Ectodermal cell (in vitro differentiated cells): ENCODE measurements at regions not wholly inside any gene's neighbourhood (a gene's known extent, or its start where the extent isn't known, plus 50 kb on each side); places are given as distances from the start of the nearest gene placed in this dataset.

Experiments
- H3K27ac ChIP-seq: 2 replicates; pipeline ENCODE4 v1.7.0; 2013; ENCODE audit warnings: mild to moderate bottlenecking, low read depth, low read length; ENCODE audit not compliant: insufficient read depth, poor library complexity, severe bottlenecking
- H3K27me3 ChIP-seq: 2 replicates; pipeline ENCODE4 v1.7.0; 2013; ENCODE audit warnings: mild to moderate bottlenecking, low read length; ENCODE audit not compliant: insufficient read depth, control insufficient read depth, poor library complexity, severe bottlenecking
- H3K36me3 ChIP-seq: one replicate; pipeline ENCODE4 v1.7.0; 2013; ENCODE audit warnings: low read length; ENCODE audit not compliant: control insufficient read depth, insufficient read depth
- H3K4me1 ChIP-seq: one replicate; pipeline ENCODE4 v1.7.0; 2013; ENCODE audit warnings: low read length; ENCODE audit not compliant: control insufficient read depth, insufficient read depth
- H3K4me3 ChIP-seq: 2 replicates; pipeline ENCODE4 v1.7.0; 2013; ENCODE audit warnings: low read depth, low read length, control low read depth; ENCODE audit not compliant: insufficient read depth
- H3K9me3 ChIP-seq: 2 replicates; pipeline ENCODE4 v1.7.0; 2013; ENCODE audit warnings: mild to moderate bottlenecking, low read length, moderate library complexity; ENCODE audit not compliant: control insufficient read depth
- WGBS, 2 experiments: methylation state at CpG; one replicate each; pipeline ENCODE4 v1.1.7; 2013; ENCODE audit warnings: missing lambda C conversion rate in 2 of 2; 5-methylcytosine and 5-hydroxymethylcytosine counted together

DNA sequence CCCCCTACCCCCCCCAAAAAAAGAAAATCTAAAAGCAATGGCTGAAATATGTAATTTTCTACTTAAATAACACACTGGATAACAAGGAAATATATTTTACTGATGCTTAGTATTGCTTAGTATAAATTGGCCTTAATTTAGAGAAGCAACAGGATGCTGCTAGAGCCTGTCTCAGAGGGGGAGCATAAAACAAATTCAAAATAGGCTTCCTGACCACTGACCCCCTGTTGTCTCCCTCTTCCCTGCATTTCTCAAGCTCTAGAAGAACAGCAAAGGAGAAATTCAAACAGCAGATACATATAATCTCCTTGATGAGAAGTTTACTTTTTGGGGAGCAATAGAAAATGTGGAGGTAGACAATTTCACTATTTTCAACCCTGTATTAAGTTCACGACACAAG, 631.1 kb upstream of the GJE1 start:
- Histone ChIP-seq H3K27me3 (no peaks in the 10 kb centered on the region), H3K4me1 (no peaks in the 10 kb centered on the region), H3K4me3 (no peak overlapping the region), H3K36me3 (no peaks in the 10 kb centered on the region), H3K27ac (no peak overlapping the region), H3K9me3 (no peaks in the 10 kb centered on the region)
- whole genome bisulfite sequencing, 2 experiments = no CpG with 5 or more reads among the region's 1 CpG

DNA sequence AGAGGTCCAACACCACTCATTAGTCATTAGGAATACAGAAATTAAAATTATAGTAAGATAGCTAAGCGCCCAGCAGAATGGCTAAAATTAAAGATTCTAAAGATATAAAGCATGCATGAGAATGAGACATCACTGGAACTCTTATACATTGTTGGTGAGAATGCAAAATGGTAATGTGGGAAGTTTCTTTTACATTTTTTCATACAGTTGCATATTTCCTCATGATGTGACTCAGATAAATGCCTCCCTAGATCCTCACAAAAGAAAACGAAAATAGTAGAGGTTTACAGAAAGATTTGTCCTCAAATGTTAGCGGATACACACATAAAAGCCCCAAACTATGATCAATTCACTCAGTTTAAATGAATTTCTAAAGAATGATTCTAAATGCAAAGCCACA, 633.7 kb upstream of the GJE1 start:
- H3K9me3 ChIP-seq = no peaks in the 10 kb centered on the region
- no peak overlapping the region for H3K4me3 ChIP-seq
- no peak overlapping the region for H3K27ac ChIP-seq
- H3K36me3 ChIP-seq = no peaks in the 10 kb centered on the region
- 86 to 88% methylated on average over 2 of the region's 3 CpGs for WGBS, 2 experiments
- no peaks in the 10 kb centered on the region for H3K27me3 ChIP-seq
- no peaks in the 10 kb centered on the region for H3K4me1 ChIP-seq

DNA sequence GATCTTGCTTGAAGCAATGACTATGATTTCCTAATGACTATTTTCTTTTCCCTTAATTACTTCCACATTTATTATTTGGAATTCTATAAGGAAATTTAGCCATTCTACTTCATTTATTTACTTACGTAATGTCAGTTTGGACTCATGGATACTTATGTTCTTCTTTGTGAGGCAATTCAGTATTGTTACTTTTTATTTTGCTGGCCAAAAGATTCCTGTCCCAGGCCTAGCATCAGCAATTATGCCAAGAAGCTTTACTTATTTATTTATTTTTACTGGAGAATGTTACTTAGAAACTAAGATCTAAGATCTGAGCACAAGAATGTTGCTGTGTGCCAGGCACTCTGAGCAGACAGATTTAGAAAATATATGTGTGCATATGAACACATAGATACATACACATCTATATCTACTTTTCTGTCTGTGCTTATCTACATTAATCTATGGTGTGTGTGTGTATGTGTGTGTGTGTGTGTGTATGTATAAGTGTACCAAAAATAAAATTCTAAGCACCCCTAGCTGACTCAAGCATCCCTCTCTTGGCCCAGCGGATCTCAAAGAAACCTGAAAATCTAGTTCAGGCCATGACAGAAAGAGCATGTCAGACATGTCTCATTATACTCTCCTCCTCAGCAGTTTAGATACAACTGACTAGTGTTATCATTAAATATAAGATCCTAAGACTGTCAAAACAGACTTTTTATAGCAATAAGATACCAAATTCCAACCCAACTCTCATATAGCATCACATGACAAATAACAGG, 640.0 kb upstream of the GJE1 start:
- Histone ChIP-seq H3K9me3 (no peaks in the 10 kb centered on the region), H3K4me1 (no peaks in the 10 kb centered on the region), H3K4me3 (no peak overlapping the region), H3K36me3 (no peaks in the 10 kb centered on the region), H3K27ac (no peak overlapping the region), H3K27me3 (no peaks in the 10 kb centered on the region)
- WGBS, 2 experiments = 89 to 92% methylated on average over 1 to 2 of the region's 2 CpGs

DNA sequence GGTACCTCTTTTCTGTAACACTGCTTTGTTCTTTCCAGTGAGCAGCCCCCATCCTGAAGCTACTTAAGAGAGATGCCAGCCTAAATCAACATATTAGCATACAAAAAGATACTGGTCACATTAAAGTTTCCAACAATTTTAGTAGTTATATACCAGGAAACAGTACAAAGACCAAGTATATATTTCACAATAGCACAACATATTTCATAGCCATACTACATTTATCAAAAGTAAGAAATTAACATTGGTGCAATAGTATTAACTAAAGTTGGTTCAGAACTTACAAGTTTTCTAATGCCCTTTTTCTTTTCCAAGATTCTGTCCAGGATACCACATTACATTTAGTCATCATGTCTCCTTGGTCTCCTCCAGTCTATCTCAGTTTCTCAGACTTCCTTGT, 641.0 kb upstream of the GJE1 start:
- no peaks in the 10 kb centered on the region for H3K9me3 ChIP-seq
- H3K27ac ChIP-seq = no peak overlapping the region
- H3K4me3 ChIP-seq = no peak overlapping the region
- no peaks in the 10 kb centered on the region for H3K36me3 ChIP-seq
- no peaks in the 10 kb centered on the region for H3K27me3 ChIP-seq
- no peaks in the 10 kb centered on the region for H3K4me1 ChIP-seq

DNA sequence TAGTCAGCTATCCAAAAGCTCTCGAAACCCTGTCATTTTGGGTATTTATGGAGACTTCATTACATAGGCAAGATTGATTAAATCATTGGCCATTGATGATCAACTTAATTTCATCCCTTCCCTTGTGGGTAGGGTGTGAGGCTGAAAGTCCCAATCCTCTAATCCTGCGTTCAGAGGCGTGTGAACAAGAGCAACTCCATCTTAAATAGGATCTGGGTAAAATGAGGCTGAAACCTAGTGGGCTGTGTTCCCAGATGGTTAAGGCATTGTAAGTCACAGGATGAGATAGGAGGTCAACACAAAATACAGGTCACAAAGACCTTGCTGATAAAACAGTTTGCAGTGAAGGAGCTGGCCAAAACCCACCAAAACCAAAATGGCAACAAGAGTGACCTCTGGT, 641.7 kb upstream of the GJE1 start:
- Histone ChIP-seq H3K4me1 (no peaks in the 10 kb centered on the region), H3K27me3 (no peaks in the 10 kb centered on the region), H3K9me3 (no peaks in the 10 kb centered on the region), H3K27ac (no peak overlapping the region), H3K36me3 (no peaks in the 10 kb centered on the region), H3K4me3 (no peak overlapping the region)
- 85 to 95% methylated on average over 2 to 3 of the region's 3 CpGs for whole genome bisulfite sequencing, 2 experiments

DNA sequence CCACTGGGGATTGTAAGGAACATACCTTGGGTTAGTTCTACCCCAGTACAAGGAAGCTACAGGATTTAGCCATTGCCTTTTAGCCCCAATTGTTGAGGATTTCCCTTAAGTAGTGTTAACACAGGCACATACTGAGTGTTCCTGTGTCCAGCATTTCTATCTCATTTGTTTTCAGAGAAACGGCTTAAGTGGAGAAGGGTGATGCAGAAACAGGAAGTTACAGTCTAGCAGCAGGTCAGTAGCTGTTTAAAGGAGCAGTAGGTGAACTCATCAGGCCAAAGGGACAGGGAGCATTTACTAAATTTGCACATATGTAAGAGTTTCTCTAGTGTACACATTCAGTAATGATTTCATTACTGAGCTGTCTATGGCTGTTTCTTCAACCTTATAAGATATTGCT, 644.2 kb upstream of the GJE1 start:
- Histone ChIP-seq H3K9me3 (no peaks in the 10 kb centered on the region), H3K27ac (no peak overlapping the region), H3K4me3 (no peak overlapping the region), H3K36me3 (no peaks in the 10 kb centered on the region), H3K4me1 (no peaks in the 10 kb centered on the region), H3K27me3 (no peaks in the 10 kb centered on the region)
- WGBS, 2 experiments = 92 to 93% methylated on average over 1 of the region's 1 CpG

DNA sequence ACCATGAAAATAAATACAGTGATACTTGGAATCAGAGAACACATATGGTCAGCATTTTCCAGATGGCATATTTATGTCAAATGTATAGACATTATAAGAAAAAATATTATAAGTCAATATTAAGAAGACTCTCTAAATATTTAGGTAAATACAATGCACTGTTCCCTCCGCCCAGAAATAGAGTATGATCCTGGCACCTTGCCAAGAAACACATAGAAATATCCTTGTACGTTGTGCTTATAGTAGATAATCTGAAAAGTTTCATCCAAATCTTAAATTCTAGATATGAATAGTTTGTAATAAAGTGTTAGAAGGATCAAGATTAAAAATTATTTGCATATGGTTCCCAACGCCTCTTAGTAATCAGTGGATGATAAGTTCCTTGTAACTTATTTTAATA, 645.8 kb upstream of the GJE1 start:
- WGBS, 2 experiments = 60 to 80% methylated on average over 1 to 3 of the region's 3 CpGs
- no peaks in the 10 kb centered on the region for H3K4me1 ChIP-seq
- H3K27ac ChIP-seq = no peak overlapping the region

DNA sequence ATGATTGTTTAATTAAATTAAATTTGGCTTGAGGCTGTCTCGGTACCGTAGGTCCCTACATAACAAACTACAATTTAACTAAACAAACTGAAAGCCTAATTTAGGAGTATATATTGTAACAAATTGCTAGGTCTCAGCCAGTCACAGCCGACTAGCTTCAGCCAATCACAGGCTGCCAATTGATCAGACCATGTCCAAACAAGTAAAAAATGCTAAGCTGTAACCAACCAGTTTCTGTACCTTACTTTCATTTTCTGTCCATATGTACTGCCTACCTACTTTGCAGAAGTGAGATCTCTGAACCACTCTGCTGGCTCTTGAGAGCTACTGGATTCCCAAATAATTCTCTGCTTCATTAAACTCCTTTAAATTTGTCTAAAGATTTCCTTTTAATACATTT, 648.0 kb upstream of the GJE1 start:
- Histone ChIP-seq H3K27ac (no peak overlapping the region), H3K4me1 (no peaks in the 10 kb centered on the region), H3K27me3 (no peaks in the 10 kb centered on the region), H3K36me3 (no peaks in the 10 kb centered on the region), H3K4me3 (no peak overlapping the region), H3K9me3 (no peaks in the 10 kb centered on the region)
- 97 to 99% methylated on average over 1 to 3 of the region's 3 CpGs for WGBS, 2 experiments

More for the DNA sequence above, 645.8 kb upstream of the GJE1 start:
- Histone ChIP-seq H3K27me3 (no peaks in the 10 kb centered on the region), H3K36me3 (no peaks in the 10 kb centered on the region), H3K9me3 (no peaks in the 10 kb centered on the region), H3K4me3 (no peak overlapping the region)

DNA sequence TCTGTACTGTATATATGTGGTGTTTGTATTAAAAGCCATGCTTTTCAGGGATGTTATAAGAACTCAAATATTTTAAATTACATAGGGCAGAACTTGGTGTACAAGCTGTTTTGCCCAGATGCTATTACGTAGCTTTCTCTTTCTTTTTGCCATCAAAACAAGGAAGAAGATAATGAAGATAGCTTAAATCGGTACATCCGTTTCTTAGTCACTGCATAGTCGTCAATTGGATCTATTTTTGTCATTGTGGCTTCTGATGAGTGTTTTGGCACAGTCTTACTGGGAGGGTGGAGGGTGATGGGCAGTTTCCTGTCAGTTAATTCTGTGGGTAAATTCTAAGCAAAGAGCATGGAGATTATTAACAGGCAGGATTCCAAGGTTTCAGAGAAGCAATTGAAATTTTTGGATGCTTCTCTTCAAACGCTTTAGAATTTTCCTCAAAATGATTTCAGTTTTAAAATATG, 649.1 kb upstream of the GJE1 start:
- Histone ChIP-seq H3K4me3 (no peak overlapping the region), H3K27me3 (no peaks in the 10 kb centered on the region), H3K36me3 (no peaks in the 10 kb centered on the region), H3K27ac (no peak overlapping the region), H3K4me1 (no peaks in the 10 kb centered on the region), H3K9me3 (no peaks in the 10 kb centered on the region)
- WGBS, 2 experiments = 85 to 89% methylated on average over 5 of the region's 5 CpGs

DNA sequence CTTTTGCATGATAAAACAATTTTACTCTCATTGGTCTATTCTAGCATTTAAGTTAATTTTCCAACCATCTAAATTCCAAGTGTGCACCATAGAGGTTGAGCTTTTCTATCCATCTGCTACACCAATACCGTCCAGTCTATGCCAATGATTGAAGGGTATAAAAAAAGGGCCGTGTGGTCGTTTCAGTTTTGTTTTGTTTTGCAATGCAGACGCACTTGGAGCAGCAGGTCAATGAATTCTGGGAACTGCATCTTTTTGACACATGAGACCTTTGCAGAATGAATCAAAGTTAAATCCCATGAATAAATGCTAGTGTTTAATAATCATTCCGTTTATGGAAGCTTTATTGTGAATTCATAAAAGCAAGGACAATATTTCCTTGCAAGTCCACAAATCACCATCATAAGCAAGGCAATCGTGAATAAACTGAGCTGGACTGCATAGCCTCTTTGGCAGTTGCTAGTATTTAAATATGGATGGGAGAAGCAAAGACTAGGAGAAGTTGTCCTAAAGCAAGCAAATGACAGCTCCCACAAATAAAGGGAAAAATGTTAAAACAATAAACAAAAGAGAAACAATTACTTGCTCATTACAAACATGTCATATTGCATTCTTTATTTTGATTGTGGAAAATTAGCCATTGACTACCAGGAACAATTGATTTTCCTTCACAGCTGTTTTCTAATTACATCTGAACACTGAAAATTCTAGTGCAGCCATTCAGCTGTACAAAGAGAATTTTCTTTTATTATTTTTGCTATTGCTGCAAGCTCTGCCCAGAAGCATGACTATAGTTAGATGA, 649.7 kb upstream of the GJE1 start:
- Histone ChIP-seq H3K9me3 (no peaks in the 10 kb centered on the region), H3K27ac (no peak overlapping the region), H3K36me3 (no peaks in the 10 kb centered on the region), H3K4me3 (no peak overlapping the region), H3K27me3 (no peaks in the 10 kb centered on the region), H3K4me1 (no peaks in the 10 kb centered on the region)
- 93 to 94% methylated on average over 5 to 6 of the region's 6 CpGs for WGBS, 2 experiments
